Mesothelial cell of epicardium (in vitro differentiated cells): ENCODE measurements at regions not wholly inside any gene's neighbourhood (a gene's known extent, or its start where the extent isn't known, plus 50 kb on each side); places are given as distances from the start of the nearest gene placed in this dataset.

Experiments used
- DNase-seq, 2 experiments: peaks; one replicate each; pipeline ENCODE4 v3.0.0; 2021; ENCODE audit warnings: low spot score in 2 of 2; ENCODE audit not compliant: unreplicated experiment in 2 of 2
- H3K27ac Mint-ChIP-seq: 2 replicates; pipeline ENCODE4 v1.8.0; 2021; ENCODE audit warnings: mixed read lengths
- H3K27me3 Mint-ChIP-seq: 2 replicates; pipeline ENCODE4 v1.8.0; 2021; ENCODE audit warnings: low read depth, mixed read lengths
- H3K36me3 Mint-ChIP-seq: 2 replicates; pipeline ENCODE4 v1.8.0; 2021; ENCODE audit warnings: mixed read lengths
- H3K4me1 Mint-ChIP-seq: 2 replicates; pipeline ENCODE4 v1.8.0; 2021; ENCODE audit warnings: mixed read lengths
- H3K4me3 Mint-ChIP-seq: 2 replicates; pipeline ENCODE4 v1.8.0; 2021; ENCODE audit warnings: mild to moderate bottlenecking, moderate library complexity, mixed read lengths
- H3K9me3 Mint-ChIP-seq: 2 replicates; pipeline ENCODE4 v1.8.0; 2021; ENCODE audit warnings: mixed read lengths
- TF ChIP-seq, protein P1 (sequence below): fragments of 200-600 bp; sonication (generic); IDR thresholded peaks from one replicate; pipeline ENCODE4 v1.5.0; 2021; ENCODE audit warnings: antibody characterized with exemption; ENCODE audit not compliant: unreplicated experiment

DNA sequence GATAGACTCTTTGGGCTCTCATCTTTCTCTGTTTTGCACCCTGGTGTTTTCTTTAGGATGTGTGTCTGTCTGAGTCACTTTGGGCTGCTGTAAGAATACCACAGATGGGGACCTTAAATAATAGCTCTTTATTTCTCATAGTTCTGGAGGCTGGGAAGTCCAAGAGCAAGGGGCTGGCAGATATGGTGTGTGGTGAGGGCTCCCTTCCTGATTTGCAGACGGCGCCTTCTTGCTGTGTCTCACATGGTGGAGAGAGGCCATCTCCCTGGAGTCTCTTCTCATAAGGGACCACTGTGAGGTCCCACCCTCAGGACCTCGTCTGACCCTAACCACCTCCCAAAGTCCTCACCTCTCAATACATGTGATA lies 93.7 kb upstream of the ADRA2C start:
- H3K4me3 Mint-ChIP-seq, result no peak overlapping the region
- TF ChIP-seq, protein P1, sequence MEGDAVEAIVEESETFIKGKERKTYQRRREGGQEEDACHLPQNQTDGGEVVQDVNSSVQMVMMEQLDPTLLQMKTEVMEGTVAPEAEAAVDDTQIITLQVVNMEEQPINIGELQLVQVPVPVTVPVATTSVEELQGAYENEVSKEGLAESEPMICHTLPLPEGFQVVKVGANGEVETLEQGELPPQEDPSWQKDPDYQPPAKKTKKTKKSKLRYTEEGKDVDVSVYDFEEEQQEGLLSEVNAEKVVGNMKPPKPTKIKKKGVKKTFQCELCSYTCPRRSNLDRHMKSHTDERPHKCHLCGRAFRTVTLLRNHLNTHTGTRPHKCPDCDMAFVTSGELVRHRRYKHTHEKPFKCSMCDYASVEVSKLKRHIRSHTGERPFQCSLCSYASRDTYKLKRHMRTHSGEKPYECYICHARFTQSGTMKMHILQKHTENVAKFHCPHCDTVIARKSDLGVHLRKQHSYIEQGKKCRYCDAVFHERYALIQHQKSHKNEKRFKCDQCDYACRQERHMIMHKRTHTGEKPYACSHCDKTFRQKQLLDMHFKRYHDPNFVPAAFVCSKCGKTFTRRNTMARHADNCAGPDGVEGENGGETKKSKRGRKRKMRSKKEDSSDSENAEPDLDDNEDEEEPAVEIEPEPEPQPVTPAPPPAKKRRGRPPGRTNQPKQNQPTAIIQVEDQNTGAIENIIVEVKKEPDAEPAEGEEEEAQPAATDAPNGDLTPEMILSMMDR, result no peak
- peaks cover 36% of the 10 kb centered on the region for H3K27me3 Mint-ChIP-seq
- H3K9me3 Mint-ChIP-seq, result peaks cover under 1% of the 10 kb centered on the region
- no peak overlapping the region for H3K27ac Mint-ChIP-seq
- H3K4me1 Mint-ChIP-seq, result peaks cover 10% of the 10 kb centered on the region
- no peaks in the 10 kb centered on the region for H3K36me3 Mint-ChIP-seq
- no peak for DNase-seq

DNA sequence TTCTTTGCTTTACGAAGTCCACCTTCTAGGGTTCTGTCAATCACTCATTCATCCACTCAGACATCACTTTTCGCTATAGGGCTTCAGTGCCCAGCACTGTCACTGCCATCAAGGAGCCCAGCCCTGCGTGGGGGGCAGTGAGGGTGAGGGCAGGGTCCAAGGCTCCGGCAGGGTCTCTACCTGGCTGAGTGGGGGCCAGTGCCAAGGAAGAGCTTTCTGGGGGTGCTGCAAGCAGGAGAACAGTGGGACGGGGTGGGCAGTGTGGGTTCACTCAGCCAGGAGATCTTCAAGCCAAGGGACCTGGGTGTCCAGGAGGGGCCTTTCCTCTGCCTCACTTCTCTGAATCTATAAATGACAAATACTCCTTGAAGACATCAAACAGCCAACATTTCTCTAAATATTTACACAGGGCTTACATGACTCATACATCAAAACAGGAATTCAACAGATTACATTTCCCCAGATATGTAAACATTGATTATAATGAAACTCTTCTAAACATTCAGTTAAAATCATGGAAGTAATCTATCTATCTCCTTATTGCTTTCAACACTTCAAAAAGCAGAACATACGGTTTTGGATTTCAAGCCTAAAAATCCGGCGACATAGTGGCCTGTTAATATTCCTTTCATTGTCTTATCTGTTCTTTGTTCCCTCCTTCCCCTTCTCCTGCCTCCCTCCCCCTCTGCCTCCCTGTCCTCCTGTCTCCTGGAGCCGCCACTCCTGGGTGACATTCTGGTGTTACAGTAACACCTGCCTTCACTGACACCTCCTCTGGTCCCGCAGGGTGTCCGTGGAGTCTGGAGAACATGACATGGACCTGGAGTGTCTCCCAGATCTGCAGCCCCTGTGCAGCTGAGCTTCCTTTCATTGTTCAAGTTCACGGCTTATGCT lies 94.4 kb upstream of the ADRA2C start:
- Mint-ChIP-seq H3K9me3 (peaks cover 4% of the 10 kb centered on the region), H3K27ac (no peak overlapping the region), H3K36me3 (no peaks in the 10 kb centered on the region), H3K4me3 (no peak overlapping the region), H3K27me3 (peaks cover 33% of the 10 kb centered on the region), H3K4me1 (peaks cover 10% of the 10 kb centered on the region)
- TF ChIP-seq, protein P1, result no peak
- DNase-seq, result no peak

DNA sequence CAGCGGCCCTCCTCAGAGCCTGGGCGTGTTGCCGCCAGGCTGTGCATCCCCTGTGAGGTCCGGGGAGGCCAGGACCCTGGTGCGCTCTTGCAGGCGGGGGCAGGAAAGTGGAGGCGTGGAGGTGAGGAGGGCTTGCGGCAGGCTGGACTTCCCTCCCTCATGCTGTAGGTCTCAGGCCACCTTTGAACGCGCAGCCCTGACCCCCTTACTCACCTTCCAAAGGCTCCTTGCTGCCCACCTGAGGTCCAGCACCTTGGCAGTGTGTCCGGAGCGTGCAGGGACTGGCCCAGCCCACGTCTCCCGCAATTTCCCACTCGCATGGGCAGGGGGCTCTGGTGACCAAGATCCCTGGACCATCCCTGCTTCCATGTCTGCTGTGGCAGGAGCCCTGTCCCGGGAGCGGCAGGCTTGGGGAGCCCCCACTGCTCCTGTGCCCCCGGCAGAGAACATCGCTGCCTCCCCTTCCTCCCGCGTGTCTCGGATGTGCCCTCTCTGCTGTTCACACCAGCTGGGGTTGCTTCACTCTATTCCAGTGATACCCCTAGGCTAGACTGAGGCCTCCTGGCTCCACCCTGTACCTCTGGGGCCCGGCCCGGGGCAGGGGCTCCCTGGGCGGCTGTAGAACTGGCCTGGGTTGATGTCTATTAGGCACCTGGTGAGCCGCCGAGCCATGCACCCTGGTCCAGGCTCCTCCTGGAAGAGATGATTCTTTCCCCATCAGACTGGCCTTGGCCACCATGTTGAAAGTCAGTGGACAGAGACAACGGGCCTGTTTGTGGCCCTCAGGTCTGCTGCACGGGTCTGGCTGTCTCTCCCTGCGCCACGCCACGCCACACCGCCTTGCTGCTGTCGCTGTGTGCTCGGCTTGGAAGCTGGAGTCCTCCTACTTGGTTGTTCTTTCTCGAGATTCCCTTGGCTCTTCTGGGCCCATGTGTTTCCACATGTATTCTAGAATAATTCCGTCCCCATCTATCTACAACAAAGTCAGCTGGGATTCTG lies 95.4 kb upstream of the ADRA2C start:
- H3K27ac Mint-ChIP-seq, result no peak overlapping the region
- peaks cover 4% of the 10 kb centered on the region for H3K9me3 Mint-ChIP-seq
- H3K4me1 Mint-ChIP-seq, result peaks cover 10% of the 10 kb centered on the region
- H3K27me3 Mint-ChIP-seq, result peaks cover 29% of the 10 kb centered on the region
- TF ChIP-seq, protein P1, result no peak
- no peaks in the 10 kb centered on the region for H3K36me3 Mint-ChIP-seq
- H3K4me3 Mint-ChIP-seq, result no peak overlapping the region
- DNase-seq, result no peak

DNA sequence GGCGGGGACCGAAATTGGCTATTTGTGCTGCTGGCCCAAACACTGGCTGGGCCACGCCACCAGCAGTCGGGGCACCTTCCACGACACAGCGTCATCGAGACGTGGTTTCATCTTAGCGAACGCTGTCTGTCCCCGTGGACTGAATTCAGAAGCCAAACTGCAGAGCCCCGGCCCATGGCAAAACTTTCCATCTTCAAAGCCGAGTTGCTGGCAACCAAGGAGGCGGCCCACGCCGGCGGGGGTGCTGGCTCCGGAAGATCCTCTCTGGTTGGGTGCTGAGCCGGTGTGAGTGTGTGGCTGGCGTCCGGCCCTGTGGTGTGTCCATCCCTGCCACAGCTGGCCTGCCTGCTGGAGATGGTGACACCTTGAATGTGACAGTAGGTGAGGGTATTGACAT lies 96.6 kb upstream of the ADRA2C start:
- no peak for DNase-seq
- TF ChIP-seq, protein P1, result no peak
- H3K36me3 Mint-ChIP-seq, result no peaks in the 10 kb centered on the region
- no peak overlapping the region for H3K27ac Mint-ChIP-seq
- H3K9me3 Mint-ChIP-seq, result peaks cover 4% of the 10 kb centered on the region
- H3K27me3 Mint-ChIP-seq, result peaks cover 31% of the 10 kb centered on the region
- H3K4me1 Mint-ChIP-seq, result peaks cover 10% of the 10 kb centered on the region
- no peak overlapping the region for H3K4me3 Mint-ChIP-seq

DNA sequence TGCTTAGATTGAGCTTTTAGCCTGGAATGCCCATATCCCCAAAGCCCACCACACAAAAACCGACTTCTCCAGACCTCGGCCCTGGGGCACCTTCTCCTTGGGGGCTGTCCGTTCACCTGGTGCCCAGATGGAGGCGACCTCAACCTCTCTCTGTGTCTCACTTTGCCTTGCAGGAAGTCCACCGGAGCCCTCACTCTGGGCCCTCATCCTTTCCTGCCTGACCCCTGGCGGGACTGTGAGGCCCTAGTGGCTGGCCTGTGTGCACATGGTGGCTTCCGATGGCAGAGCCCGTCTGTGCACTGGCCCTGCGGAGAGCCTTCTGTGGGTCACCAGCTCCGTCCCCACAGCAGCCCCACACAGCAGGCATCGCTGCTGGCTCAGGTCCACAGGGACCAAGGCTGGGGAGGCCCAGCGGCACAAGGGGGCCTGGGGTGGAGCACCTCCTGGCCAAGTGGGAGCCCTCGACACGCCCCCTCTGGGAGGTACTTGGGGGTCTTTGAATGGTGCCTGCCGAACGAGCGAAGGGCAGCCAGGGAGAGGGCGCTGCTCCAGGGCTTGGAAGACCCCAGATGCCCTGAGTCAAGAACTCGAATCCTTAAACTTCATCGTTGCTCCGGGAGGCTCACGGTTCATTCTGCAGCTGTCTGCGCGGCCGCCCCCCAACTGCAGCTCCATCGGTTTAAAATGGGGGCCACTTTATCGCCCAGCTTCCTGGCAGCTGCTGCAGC lies 97.2 kb upstream of the ADRA2C start:
- peaks cover 10% of the 10 kb centered on the region for H3K4me1 Mint-ChIP-seq
- no peaks in the 10 kb centered on the region for H3K36me3 Mint-ChIP-seq
- no peak overlapping the region for H3K4me3 Mint-ChIP-seq
- no peak overlapping the region for H3K27ac Mint-ChIP-seq
- H3K27me3 Mint-ChIP-seq, result peaks cover 29% of the 10 kb centered on the region
- TF ChIP-seq, protein P1, result no peak
- H3K9me3 Mint-ChIP-seq, result peaks cover 4% of the 10 kb centered on the region
- DNase-seq, result no peak
